ENCODE measurements at regions not wholly inside any gene's neighbourhood (a gene's known extent, or its start where the extent isn't known, plus 50 kb on each side); places are given as distances from the start of the nearest gene placed in this dataset.

GRCh38 chr7:81210137-81211064 lies 291.6 kb upstream of the SEMA3C start:
- H3K9me3 Mint-ChIP-seq: peaks cover 3% of the 10 kb centered on the region
- no peaks in the 10 kb centered on the region for H3K36me3 Mint-ChIP-seq
- no peak for DNase-seq
- no peaks in the 10 kb centered on the region for H3K27me3 Mint-ChIP-seq
- H3K4me1 Mint-ChIP-seq: no peaks in the 10 kb centered on the region
- H3K4me3 Mint-ChIP-seq: no peak overlapping the region
- H3K27ac Mint-ChIP-seq: no peak overlapping the region
- CTCF ChIA-PET: no interaction called here

GRCh38 chr7:81209059-81209458 lies 290.2 kb upstream of the SEMA3C start:
- no peak overlapping the region for H3K27ac Mint-ChIP-seq
- no peaks in the 10 kb centered on the region for H3K27me3 Mint-ChIP-seq
- H3K4me1 Mint-ChIP-seq: no peaks in the 10 kb centered on the region
- CTCF ChIA-PET: no interaction called here
- peaks cover 3% of the 10 kb centered on the region for H3K9me3 Mint-ChIP-seq
- DNase-seq: no peak
- H3K36me3 Mint-ChIP-seq: no peaks in the 10 kb centered on the region
- no peak overlapping the region for H3K4me3 Mint-ChIP-seq

- Mint-ChIP-seq H3K27me3 (no peaks in the 10 kb centered on the region), H3K36me3 (no peaks in the 10 kb centered on the region), H3K27ac (no peak overlapping the region), H3K4me1 (no peaks in the 10 kb centered on the region), H3K4me3 (no peak overlapping the region), H3K9me3 (peaks cover 3% of the 10 kb centered on the region)
- no peak for DNase-seq
- CTCF ChIA-PET: no interaction called here
Measured at GRCh38 chr7:81207801-81208200, 288.9 kb upstream of the SEMA3C start.

- no peak for DNase-seq
- no peaks in the 10 kb centered on the region for H3K36me3 Mint-ChIP-seq
- no peak overlapping the region for H3K27ac Mint-ChIP-seq
- no peak overlapping the region for H3K4me3 Mint-ChIP-seq
- H3K27me3 Mint-ChIP-seq: no peaks in the 10 kb centered on the region
- CTCF ChIA-PET: no interaction called here
- H3K4me1 Mint-ChIP-seq: no peaks in the 10 kb centered on the region
- H3K9me3 Mint-ChIP-seq: peaks cover 3% of the 10 kb centered on the region
Measured at GRCh38 chr7:81206667-81207360, 288.0 kb upstream of the SEMA3C start.

- Mint-ChIP-seq H3K4me3 (no peak overlapping the region), H3K36me3 (no peaks in the 10 kb centered on the region), H3K9me3 (peaks cover 3% of the 10 kb centered on the region), H3K27ac (no peak overlapping the region), H3K4me1 (no peaks in the 10 kb centered on the region), H3K27me3 (no peaks in the 10 kb centered on the region)
- DNase-seq: no peak
- CTCF ChIA-PET: no interaction called here
Measured at GRCh38 chr7:81206217-81206616, 287.4 kb upstream of the SEMA3C start.

GRCh38 chr7:81201188-81201587 lies 282.3 kb upstream of the SEMA3C start:
- no peak for DNase-seq
- no peaks in the 10 kb centered on the region for H3K27me3 Mint-ChIP-seq
- H3K4me1 Mint-ChIP-seq: no peaks in the 10 kb centered on the region
- CTCF ChIA-PET: no interaction called here
- H3K9me3 Mint-ChIP-seq: peaks cover 3% of the 10 kb centered on the region
- H3K36me3 Mint-ChIP-seq: no peaks in the 10 kb centered on the region
- no peak overlapping the region for H3K4me3 Mint-ChIP-seq
- no peak overlapping the region for H3K27ac Mint-ChIP-seq

- Mint-ChIP-seq H3K36me3 (no peaks in the 10 kb centered on the region), H3K9me3 (peaks cover 4% of the 10 kb centered on the region), H3K27me3 (no peaks in the 10 kb centered on the region), H3K4me1 (no peaks in the 10 kb centered on the region), H3K4me3 (no peak overlapping the region), H3K27ac (no peak overlapping the region)
- CTCF ChIA-PET: no interaction called here
- no peak for DNase-seq
Measured at GRCh38 chr7:81198766-81199165, 279.9 kb upstream of the SEMA3C start.

GRCh38 chr7:81197266-81197665 lies 278.4 kb upstream of the SEMA3C start:
- Mint-ChIP-seq H3K27ac (no peak overlapping the region), H3K9me3 (peaks cover 4% of the 10 kb centered on the region), H3K36me3 (no peaks in the 10 kb centered on the region), H3K4me1 (no peaks in the 10 kb centered on the region), H3K27me3 (no peaks in the 10 kb centered on the region), H3K4me3 (no peak overlapping the region)
- CTCF ChIA-PET: no interaction called here
- DNase-seq: no peak

- no peak overlapping the region for H3K27ac Mint-ChIP-seq
- H3K4me3 Mint-ChIP-seq: no peak overlapping the region
- CTCF ChIA-PET: no interaction called here
- H3K36me3 Mint-ChIP-seq: no peaks in the 10 kb centered on the region
- peaks cover 4% of the 10 kb centered on the region for H3K9me3 Mint-ChIP-seq
- no peaks in the 10 kb centered on the region for H3K4me1 Mint-ChIP-seq
- DNase-seq: no peak
- H3K27me3 Mint-ChIP-seq: no peaks in the 10 kb centered on the region
Measured at GRCh38 chr7:81195033-81195432, 276.2 kb upstream of the SEMA3C start.

GRCh38 chr7:81190997-81191768 lies 272.3 kb upstream of the SEMA3C start:
- CTCF ChIA-PET: no interaction called here
- no peak overlapping the region for H3K27ac Mint-ChIP-seq
- no peaks in the 10 kb centered on the region for H3K4me1 Mint-ChIP-seq
- no peak overlapping the region for H3K4me3 Mint-ChIP-seq
- H3K36me3 Mint-ChIP-seq: no peaks in the 10 kb centered on the region
- H3K27me3 Mint-ChIP-seq: no peaks in the 10 kb centered on the region
- DNase-seq: no peak
- peaks cover 1% of the 10 kb centered on the region for H3K9me3 Mint-ChIP-seq

GRCh38 chr7:81187753-81188152 lies 268.9 kb upstream of the SEMA3C start:
- Mint-ChIP-seq H3K4me1 (no peaks in the 10 kb centered on the region), H3K27me3 (no peaks in the 10 kb centered on the region), H3K27ac (no peak overlapping the region), H3K9me3 (no peaks in the 10 kb centered on the region), H3K36me3 (no peaks in the 10 kb centered on the region), H3K4me3 (no peak overlapping the region)
- CTCF ChIA-PET: no interaction called here
- DNase-seq: no peak

GRCh38 chr7:81186691-81187090 lies 267.8 kb upstream of the SEMA3C start:
- no peaks in the 10 kb centered on the region for H3K27me3 Mint-ChIP-seq
- no peak overlapping the region for H3K27ac Mint-ChIP-seq
- H3K36me3 Mint-ChIP-seq: no peaks in the 10 kb centered on the region
- DNase-seq: no peak
- CTCF ChIA-PET: no interaction called here
- H3K4me3 Mint-ChIP-seq: no peak overlapping the region
- H3K9me3 Mint-ChIP-seq: peaks cover 2% of the 10 kb centered on the region
- H3K4me1 Mint-ChIP-seq: no peaks in the 10 kb centered on the region

GRCh38 chr7:81185072-81185471 lies 266.2 kb upstream of the SEMA3C start:
- Mint-ChIP-seq H3K36me3 (no peaks in the 10 kb centered on the region), H3K27ac (no peak overlapping the region), H3K9me3 (peaks cover 4% of the 10 kb centered on the region), H3K4me1 (no peaks in the 10 kb centered on the region), H3K4me3 (no peak overlapping the region), H3K27me3 (no peaks in the 10 kb centered on the region)
- no peak for DNase-seq
- CTCF ChIA-PET: no interaction called here

- H3K36me3 Mint-ChIP-seq: no peaks in the 10 kb centered on the region
- H3K4me1 Mint-ChIP-seq: no peaks in the 10 kb centered on the region
- H3K27ac Mint-ChIP-seq: no peak overlapping the region
- H3K9me3 Mint-ChIP-seq: peaks cover 10% of the 10 kb centered on the region
- no peak for DNase-seq
- H3K4me3 Mint-ChIP-seq: no peak overlapping the region
- CTCF ChIA-PET: no interaction called here
- H3K27me3 Mint-ChIP-seq: no peaks in the 10 kb centered on the region
Measured at GRCh38 chr7:81183326-81183725, 264.5 kb upstream of the SEMA3C start.
